C4-2B (cell line): ENCODE measurements at regions not wholly inside any gene's neighbourhood (a gene's known extent, or its start where the extent isn't known, plus 50 kb on each side); places are given as distances from the start of the nearest gene placed in this dataset.

Experiments used
- CTCF ChIP-seq: fragments of 450-650 bp; conservative IDR thresholded peaks from 2 replicates; pipeline ENCODE4 v1.5.1; 2017; ENCODE audit warnings: mild to moderate bottlenecking
- ZFX ChIP-seq: fragments of 450-650 bp; IDR thresholded peaks from 2 replicates; pipeline ENCODE4 v1.6.1; 2017

- TF ChIP-seq CTCF, result no peak
- no peak for TF ChIP-seq ZFX
Measured at GRCh38 chr2:8110716-8111115, 571.1 kb upstream of the ID2 start.
